NAMALWA (cell line): ENCODE measurements at regions not wholly inside any gene's neighbourhood (a gene's known extent, or its start where the extent isn't known, plus 50 kb on each side); places are given as distances from the start of the nearest gene placed in this dataset.

Experiments used
- DNase-seq: peaks from one replicate; pipeline ENCODE4 v3.0.0-alpha.2; 2015; ENCODE audit warnings: low spot score

- DNase-seq: no peak
Measured at GRCh38 chr2:61722318-61722717, 131.5 kb downstream of the FAM161A start.

GRCh38 chr2:61721382-61721781 is 132.5 kb downstream of the FAM161A start:
- DNase-seq: no peak

GRCh38 chr2:61720911-61721310 is 132.9 kb downstream of the FAM161A start:
- no peak for DNase-seq

GRCh38 chr2:61718965-61719364 is 134.9 kb downstream of the FAM161A start:
- DNase-seq: no peak

DNA sequence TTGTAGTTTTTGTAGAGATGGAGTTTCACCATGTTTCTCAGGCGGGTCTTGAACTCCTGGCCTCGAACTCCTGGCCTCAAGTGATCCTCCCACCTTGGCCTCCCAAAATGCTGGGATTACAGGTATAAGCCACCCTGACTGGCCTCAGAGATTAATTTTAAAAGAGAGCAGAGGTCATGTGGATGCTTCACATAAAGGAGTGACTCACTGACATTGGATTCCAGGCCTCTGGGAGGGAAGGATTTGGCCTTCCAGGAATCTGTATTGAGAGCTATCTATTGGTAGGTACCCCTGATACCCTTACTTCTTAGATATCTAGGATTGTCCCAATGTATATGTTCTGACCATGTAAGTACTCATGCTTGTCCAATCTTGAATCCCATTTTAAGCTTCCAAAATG is 138.4 kb downstream of the FAM161A start:
- no peak for DNase-seq

DNA sequence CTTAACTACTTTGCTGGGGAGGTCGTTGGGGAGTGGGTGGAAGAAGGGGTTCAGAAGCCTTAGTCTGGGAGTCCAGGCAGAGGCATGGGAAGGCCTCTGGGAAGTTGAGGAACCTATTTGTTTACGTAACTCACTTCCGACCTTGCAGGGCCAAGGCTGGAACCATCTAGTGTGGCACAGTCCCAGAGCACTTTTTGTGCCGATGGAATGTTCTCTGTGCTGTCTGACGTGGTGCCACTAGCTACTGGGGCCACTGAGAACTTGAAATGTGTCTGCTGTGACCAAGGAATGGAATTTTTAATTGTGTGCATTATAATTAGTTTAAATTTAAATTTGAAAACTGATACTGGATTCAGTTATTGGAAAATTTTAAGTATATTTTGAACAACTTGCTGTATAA is 139.7 kb downstream of the FAM161A start:
- DNase-seq: no peak

DNA sequence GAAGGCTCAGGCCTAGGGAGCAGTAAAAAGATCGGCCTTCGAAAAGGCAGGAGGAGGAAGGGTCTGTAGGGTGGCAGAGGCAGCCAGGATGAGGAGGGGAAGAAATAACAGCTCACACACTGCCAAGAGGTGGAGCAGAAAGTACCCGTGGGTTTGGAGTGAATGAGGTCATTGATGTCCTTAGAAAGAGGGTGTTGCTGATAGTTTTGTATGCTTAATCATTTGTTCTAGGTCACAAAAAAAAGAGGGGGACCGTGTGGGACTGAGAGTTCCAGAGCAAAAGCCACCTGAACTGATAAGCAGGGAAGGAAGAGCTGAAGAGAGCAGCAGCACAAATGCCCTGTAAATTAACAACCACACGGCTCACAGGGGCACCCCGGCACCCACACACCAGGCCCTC is 140.4 kb downstream of the FAM161A start:
- no peak for DNase-seq

DNA sequence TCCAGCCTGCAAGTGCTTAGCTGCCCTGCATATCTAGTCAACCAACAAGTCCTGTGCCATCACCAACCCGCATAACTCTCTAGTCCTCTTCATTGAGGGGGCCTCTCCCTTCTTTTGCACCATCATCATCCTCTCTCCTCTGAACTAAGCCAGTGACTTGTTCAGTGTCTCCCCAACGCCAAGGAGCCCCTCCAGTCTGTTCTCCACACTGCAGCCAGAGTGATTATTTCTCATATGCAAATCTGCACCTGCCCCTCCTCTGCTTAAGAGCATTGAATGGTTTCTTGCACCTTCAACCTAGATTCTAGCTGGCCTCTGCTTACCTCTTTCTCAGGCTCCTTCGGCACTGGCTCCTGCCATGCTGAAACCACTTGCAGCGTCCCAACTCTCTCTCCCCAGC is 141.8 kb downstream of the FAM161A start:
- no peak for DNase-seq

DNA sequence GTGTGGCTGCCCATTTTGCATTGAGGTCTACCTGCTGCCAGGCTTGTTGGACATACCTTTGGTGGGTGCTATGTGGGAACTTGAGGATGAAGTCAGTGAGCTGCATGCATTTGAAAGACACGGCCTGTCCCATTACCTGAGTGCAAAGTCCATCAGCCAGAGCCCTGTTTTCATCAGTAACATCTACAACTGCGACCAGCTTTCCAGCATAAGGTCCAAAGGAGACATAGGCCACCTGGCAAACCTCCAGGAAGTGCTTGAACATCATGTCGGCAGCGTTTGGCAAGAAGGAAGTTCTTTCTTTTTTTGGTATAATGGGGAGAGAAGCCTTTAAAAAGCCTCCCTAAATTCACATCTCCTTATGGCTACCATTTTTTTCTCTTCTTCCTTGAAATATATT is 143.1 kb downstream of the FAM161A start:
- DNase-seq: no peak

DNA sequence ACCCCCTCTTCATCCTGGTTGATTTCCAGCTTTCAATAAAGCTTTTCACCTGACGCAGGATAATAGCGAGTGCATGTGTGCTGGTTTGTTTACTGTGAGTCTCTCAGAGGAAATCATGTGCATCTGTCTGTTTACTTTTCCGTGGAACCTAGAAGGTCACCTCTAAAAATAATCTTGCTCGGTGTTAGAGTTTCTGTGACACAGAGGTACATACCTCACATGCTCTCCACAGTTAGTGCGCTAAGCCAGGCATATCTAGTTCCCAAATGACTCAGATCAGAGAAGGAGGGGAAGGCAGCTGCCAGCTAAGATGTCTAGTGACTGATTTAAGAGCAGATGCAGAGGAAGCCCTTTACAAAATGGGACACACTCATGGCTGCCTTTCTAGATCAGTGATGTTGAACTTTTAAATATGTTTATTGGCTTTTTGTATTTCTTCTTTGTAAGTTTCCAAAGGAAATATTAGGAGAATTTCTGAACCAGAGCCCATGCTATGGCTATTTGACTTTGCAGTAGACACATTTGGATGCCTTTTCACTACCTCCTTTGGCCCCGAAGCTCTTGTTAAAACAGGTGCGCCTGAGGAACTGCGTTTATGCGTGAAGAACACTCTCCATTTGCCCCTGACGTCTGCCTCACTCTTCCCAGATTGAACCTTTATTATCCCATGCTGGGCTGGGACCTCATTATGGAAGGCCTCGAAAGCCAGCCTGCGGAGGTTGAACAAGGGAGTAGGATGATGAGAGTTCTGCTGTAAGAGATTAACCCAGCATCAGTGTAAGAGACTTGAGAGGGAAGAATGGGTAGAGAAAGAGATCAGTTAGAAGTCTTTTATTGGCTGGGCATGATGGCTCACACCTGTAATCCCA is 145.6 kb downstream of the FAM161A start:
- DNase-seq: peak; percentile 22

- no peak for DNase-seq
Measured at GRCh38 chr2:61705625-61706024, 148.2 kb downstream of the FAM161A start.

DNA sequence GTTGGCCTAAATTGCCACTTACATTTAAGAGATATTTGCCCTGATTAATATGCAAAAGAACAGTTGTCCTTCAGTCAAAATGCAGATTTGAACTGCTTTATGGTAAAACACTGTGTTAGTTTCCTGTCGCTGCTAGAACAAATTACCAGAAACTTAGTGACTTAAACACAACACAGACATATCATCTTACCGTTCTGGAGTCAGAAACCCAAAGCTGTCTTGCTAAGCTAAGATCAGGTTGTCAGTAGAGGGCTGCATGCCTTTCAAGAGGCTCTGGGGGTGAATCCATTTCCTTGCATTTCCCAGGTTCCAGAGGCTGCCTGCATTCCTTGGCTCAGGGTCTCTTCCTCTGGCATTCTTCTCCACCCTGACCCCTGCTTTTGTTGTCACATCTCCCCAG is 149.5 kb downstream of the FAM161A start:
- no peak for DNase-seq

DNA sequence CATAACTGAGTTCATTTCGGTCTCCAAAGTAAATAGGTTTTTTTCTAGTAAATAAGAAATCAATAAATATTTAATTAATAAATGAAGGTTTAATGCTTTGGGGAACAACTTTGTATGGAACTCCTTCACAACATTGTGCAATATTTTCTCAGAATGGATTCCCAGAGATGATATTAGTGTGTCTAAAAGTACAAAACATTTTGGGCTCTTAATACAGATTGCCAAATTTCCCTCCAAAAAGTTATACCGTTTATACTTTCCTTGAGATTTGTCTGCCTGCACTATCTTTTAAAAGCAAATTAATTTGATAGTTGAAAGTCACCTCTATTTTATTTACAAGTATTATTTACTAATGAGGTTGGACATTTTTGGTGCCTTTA is 151.8 kb downstream of the FAM161A start:
- DNase-seq: no peak

DNA sequence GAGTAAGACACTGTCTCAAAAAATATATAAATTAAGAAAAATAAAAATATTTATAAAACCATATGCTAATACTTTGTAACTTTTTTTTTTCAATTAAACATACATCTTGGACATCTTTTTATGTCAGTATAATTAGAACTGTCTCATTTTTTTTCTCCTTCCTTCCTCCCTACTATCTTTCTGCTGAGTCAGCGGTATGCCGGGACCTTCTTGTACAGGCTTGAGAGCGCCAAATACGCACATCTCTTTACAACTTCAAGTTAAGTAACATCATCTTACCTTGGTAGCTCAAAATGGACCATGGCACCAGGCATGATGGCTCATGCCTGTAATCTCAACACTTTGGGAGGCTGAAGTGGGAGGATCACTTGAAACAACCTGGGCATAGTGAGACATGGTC is 153.4 kb downstream of the FAM161A start:
- no peak for DNase-seq

- DNase-seq: peak; percentile 89
Measured at GRCh38 chr2:61694312-61695274, 156.4 kb upstream of the XPO1 start.

DNA sequence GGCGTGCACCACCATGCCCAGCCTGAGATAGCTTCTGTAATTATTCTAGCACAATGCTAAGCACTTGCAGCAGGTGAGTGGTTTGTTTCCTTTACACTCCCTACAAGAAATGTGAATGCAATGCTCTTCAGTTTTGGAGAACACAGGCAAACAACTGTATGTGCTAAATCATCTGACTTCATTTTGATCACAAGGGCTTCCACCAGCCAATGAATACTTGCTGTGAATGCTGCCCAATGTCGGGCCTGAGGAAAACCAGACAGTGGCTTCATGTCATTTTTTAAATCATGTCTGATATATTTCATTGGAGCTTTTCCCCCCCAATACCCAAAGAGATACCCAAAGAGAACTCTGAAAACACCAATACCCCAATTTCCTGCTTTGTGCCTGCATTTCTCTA is 155.6 kb upstream of the XPO1 start:
- peak; percentile 27 for DNase-seq

DNA sequence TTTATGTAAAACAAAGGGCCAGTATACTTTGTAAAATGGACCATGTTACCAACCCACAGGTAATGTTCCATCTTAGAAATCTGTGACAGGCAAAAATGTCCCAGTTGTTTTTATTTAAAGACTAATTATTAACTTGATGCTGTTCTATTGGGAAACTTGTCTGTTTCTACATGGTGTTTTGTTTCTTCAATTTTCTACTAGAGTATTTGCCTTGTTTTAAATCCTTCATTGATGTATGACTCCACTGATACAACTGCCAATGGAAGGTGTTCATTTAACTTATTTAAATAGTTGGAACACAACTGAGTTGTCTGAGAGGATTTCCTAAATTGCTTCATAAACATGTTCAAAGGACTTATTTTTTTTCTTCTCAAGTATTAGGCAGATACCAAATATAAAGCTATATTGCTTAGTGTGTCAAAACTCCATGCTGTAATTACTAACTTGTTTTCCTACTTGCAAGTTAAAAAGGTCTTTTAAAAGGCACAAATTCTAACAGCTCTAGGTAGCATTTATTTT is 152.0 kb upstream of the XPO1 start:
- DNase-seq: no peak

DNA sequence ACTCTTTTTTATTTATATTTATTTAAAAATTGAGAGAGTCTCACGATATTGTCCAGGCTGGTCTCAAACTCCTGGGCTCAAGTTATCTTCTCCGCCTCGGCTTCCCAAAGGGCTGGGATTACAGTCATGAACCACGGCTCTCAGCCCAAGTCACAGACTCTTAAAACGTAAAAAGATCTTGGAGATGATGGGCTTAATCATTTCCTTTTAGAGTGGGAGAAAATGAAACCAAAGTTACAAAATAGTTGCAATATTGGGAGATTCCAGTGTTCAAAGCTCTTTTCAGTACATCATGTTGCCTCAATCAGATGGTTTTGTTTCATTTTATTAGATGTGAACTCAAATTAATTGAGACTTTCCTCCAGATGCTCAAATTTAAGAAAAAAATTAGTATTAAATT is 151.4 kb upstream of the XPO1 start:
- no peak for DNase-seq

- no peak for DNase-seq
Measured at GRCh38 chr2:61688369-61689334, 150.5 kb upstream of the XPO1 start.

DNA sequence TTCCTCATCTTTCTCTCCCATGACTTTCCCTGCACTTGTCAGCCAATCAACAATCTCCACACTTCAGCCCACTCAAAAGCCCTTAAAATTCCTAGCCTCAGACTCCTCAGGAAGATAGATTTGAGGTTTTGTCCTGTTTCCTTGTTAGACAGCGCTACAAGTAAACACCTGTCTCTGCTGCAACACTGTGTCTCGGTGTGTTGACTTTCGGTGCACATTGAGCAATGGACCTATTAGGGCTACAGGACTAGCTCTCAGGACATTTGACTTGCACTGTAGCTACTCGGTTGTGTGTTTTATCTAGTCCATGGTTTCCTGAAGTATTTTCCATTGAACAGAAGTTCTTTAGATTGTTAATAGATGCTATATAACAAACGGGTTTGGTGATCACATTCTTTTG is 140.9 kb upstream of the XPO1 start:
- DNase-seq: no peak

DNA sequence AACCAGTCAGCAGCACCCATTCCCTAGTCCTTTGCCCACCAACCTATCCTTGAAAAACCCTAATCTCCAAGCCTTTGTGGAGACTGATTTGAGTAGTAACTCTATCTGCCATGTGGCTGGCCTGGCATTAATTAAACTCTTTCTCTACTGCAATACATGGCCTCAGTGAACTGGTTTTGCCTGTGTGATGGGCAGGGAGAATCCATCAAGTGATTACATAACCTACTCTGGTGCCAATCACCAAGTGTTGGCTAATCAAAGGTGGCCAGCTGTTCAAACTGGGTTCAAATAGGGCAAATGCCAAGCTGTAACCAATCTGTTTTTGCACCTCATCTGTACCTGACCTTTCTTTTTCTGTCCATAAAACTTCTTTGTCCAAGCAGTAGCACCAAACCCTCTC is 139.8 kb upstream of the XPO1 start:
- DNase-seq: no peak

GRCh38 chr2:61677306-61677705 is 139.2 kb upstream of the XPO1 start:
- DNase-seq: no peak
